NB4 (cell line): ENCODE measurements at regions not wholly inside any gene's neighbourhood (a gene's known extent, or its start where the extent isn't known, plus 50 kb on each side); places are given as distances from the start of the nearest gene placed in this dataset.
"Not testable (repeated sequence)": the region's sequence is repeated elsewhere in the genome, so short reads cannot be mapped to it uniquely, and the experiment has no call there.

ENCODE experiments used
- DNase-seq: peaks from one replicate; pipeline ENCODE4 v3.0.0; 2010; ENCODE audit warnings: low read depth
- H3K4me3 ChIP-seq: one replicate; pipeline ENCODE4 v1.5.1; 2011; ENCODE audit warnings: mild to moderate bottlenecking, low read depth, low read length, moderate library complexity
- CTCF ChIP-seq: IDR thresholded peaks from one replicate; pipeline ENCODE4 v1.5.1; 2012; ENCODE audit warnings: low read depth, low read length
- MAX ChIP-seq: IDR thresholded peaks from 2 replicates; pipeline ENCODE4 v1.6.1; 2011; ENCODE audit warnings: low read depth, low read length
- MYC ChIP-seq: IDR thresholded peaks from 2 replicates; pipeline ENCODE4 v1.6.1; 2011; ENCODE audit warnings: low read depth, low read length
- POLR2A ChIP-seq: IDR thresholded peaks from 2 replicates; pipeline ENCODE4 v1.6.1; 2011; ENCODE audit warnings: mild to moderate bottlenecking; ENCODE audit not compliant: insufficient read length; ENCODE audit errors: extremely low read depth

GRCh38 chrX:34813618-34814017, 129.0 kb upstream of the FAM47B start:
- no peak overlapping the region for H3K4me3 ChIP-seq
- DNase-seq: no peak
- no peak for TF ChIP-seq CTCF
- no peak for TF ChIP-seq POLR2A
- no peak for TF ChIP-seq MYC
- no peak for TF ChIP-seq MAX

GRCh38 chrX:34826964-34827363, 115.6 kb upstream of the FAM47B start:
- no peak for DNase-seq
- TF ChIP-seq POLR2A: no peak
- no peak for TF ChIP-seq MAX
- TF ChIP-seq MYC: no peak
- TF ChIP-seq CTCF: no peak
- H3K4me3 ChIP-seq: no peak overlapping the region

GRCh38 chrX:34839451-34839850, 103.1 kb upstream of the FAM47B start:
- TF ChIP-seq MYC (no peak), MAX (no peak), POLR2A (no peak), CTCF (no peak)

GRCh38 chrX:34841205-34841604, 101.4 kb upstream of the FAM47B start:
- H3K4me3 ChIP-seq, DNase-seq: not testable (repeated sequence)

More at GRCh38 chrX:34839451-34839850, 103.1 kb upstream of the FAM47B start:
- DNase-seq: no peak
- H3K4me3 ChIP-seq: no peak overlapping the region

GRCh38 chrX:34848281-34848680, 94.3 kb upstream of the FAM47B start:
- H3K4me3 ChIP-seq: no peak overlapping the region
- no peak for TF ChIP-seq MYC

GRCh38 chrX:34849371-34849770, 93.2 kb upstream of the FAM47B start:
- TF ChIP-seq MYC: no peak
- TF ChIP-seq MAX: no peak
- no peak for TF ChIP-seq CTCF
- no peak for TF ChIP-seq POLR2A
- no peak for DNase-seq
- no peak overlapping the region for H3K4me3 ChIP-seq

More at GRCh38 chrX:34848281-34848680, 94.3 kb upstream of the FAM47B start:
- no peak for DNase-seq

- H3K4me3 ChIP-seq: no peak overlapping the region
- no peak for TF ChIP-seq MAX
- no peak for TF ChIP-seq POLR2A
- no peak for TF ChIP-seq CTCF
- no peak for TF ChIP-seq MYC
- no peak for DNase-seq
Measured at GRCh38 chrX:34859191-34859590, 83.4 kb upstream of the FAM47B start.
